Natural killer cell treated with Interleukin-12 subunit alpha and Interleukin-12 subunit beta and Interleukin-15 and Interleukin-18, amount 100 ng/mL, for 72 hours (primary cell): ENCODE measurements at regions not wholly inside any gene's neighbourhood (a gene's known extent, or its start where the extent isn't known, plus 50 kb on each side); places are given as distances from the start of the nearest gene placed in this dataset.

Experiments used
- ATAC-seq, 2 donors: fragments of 150-1000 bp; cut with Tn5 transposase in 1 of 2; sonication (Bioruptor Pico), chemical (Tn5 transposase) in 1 of 2; 2 replicates each; pipeline ENCODE4 v1.10.0; 2021
- DNase-seq: peaks from one replicate; pipeline ENCODE4 v3.0.0; 2022; ENCODE audit warnings: low spot score
- H3K27ac Mint-ChIP-seq, 2 donors: 1 replicate in 1 of 2; 2 replicates in 1 of 2; pipeline ENCODE4 v1.8.0; 2022; ENCODE audit warnings: mixed read lengths in 2 of 2, mild to moderate bottlenecking in 1 of 2, moderate library complexity in 1 of 2
- H3K27me3 Mint-ChIP-seq, 2 donors: 1 replicate in 1 of 2; 2 replicates in 1 of 2; pipeline ENCODE4 v1.8.0; 2022; ENCODE audit warnings: mixed read lengths in 2 of 2
- H3K36me3 Mint-ChIP-seq: one replicate; pipeline ENCODE4 v1.8.0; 2022; ENCODE audit warnings: mixed read lengths
- H3K4me1 Mint-ChIP-seq, 2 donors: 1 replicate in 1 of 2; 2 replicates in 1 of 2; pipeline ENCODE4 v1.8.0; 2022; ENCODE audit warnings: low read depth in 2 of 2, mixed read lengths in 2 of 2, mild to moderate bottlenecking in 1 of 2
- H3K4me3 Mint-ChIP-seq: one replicate; pipeline ENCODE4 v1.8.0; 2022; ENCODE audit warnings: mixed read lengths
- H3K9me3 Mint-ChIP-seq: 2 replicates; pipeline ENCODE4 v1.8.0; 2022; ENCODE audit warnings: mixed read lengths

- no peak for ATAC-seq
- H3K27ac Mint-ChIP-seq = no peak overlapping the region
- H3K4me1 Mint-ChIP-seq = no peaks in the 10 kb centered on the region
- peaks cover 14% of the 10 kb centered on the region for H3K9me3 Mint-ChIP-seq
- H3K36me3 Mint-ChIP-seq = no peaks in the 10 kb centered on the region
- peaks cover 5 to 27% of the 10 kb centered on the region in 2 donors for H3K27me3 Mint-ChIP-seq
- DNase-seq = no peak
- no peak overlapping the region for H3K4me3 Mint-ChIP-seq
These were observed 92.9 kb upstream of the IGF1 start for GRCh38 chr12:102573237-102573636.

DNA sequence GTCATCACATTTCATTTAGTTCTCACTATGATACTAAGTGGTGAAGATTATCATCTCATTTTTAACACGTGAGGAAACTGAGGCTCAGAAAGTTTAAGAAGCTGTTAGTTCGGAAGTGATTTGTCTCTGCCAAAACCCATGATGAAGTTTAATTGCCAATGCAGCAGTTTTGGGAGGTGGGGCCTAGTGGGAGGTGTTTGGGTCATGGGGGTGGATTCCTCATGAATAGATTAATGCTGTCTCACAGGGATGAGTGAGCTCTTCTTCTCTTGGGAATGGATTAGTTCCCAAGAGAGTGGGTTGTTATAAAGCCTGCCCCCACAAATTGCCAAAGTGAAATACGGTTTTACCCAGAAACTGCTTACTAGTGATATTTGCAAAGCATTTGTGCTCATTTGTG, 91.5 kb upstream of the IGF1 start:
- H3K4me3 Mint-ChIP-seq = no peak overlapping the region
- peaks cover 10% of the 10 kb centered on the region for H3K9me3 Mint-ChIP-seq
- H3K27me3 Mint-ChIP-seq = peaks cover 5 to 27% of the 10 kb centered on the region in 2 donors
- ATAC-seq (no peak), DNase-seq (no peak)
- no peaks in the 10 kb centered on the region for H3K4me1 Mint-ChIP-seq
- H3K27ac Mint-ChIP-seq = no peak overlapping the region
- no peaks in the 10 kb centered on the region for H3K36me3 Mint-ChIP-seq

DNA sequence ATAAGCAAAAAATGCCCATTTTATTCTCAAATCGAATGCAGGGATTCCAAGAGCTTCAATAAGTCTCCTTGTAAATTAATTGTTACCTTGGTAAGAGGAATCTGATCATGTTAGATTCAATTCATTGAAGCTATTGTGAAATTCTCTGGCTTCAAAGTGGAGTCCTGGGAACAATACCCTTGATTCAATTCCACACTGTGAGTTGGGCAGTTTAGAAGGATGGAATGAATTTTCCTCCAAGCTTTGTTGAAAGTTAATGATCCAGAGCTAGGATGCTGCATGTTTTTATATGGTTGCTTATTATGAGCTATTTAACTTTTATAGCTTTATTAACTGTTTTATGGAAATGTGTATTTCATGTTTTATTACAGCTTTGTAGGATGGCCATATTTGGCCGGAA, 89.9 kb upstream of the IGF1 start:
- H3K4me1 Mint-ChIP-seq = no peaks in the 10 kb centered on the region
- no peak overlapping the region for H3K27ac Mint-ChIP-seq
- peaks cover 9% of the 10 kb centered on the region for H3K9me3 Mint-ChIP-seq
- peaks cover 3 to 21% of the 10 kb centered on the region in 2 donors for H3K27me3 Mint-ChIP-seq
- no peaks in the 10 kb centered on the region for H3K36me3 Mint-ChIP-seq
- H3K4me3 Mint-ChIP-seq = no peak overlapping the region
- no peak for ATAC-seq
- DNase-seq = no peak

- no peaks in the 10 kb centered on the region for H3K36me3 Mint-ChIP-seq
- DNase-seq (no peak), ATAC-seq (no peak)
- H3K27ac Mint-ChIP-seq = no peak overlapping the region
- H3K9me3 Mint-ChIP-seq = peaks cover 9% of the 10 kb centered on the region
- no peaks in the 10 kb centered on the region for H3K4me1 Mint-ChIP-seq
- H3K4me3 Mint-ChIP-seq = no peak overlapping the region
- peaks cover 3 to 21% of the 10 kb centered on the region in 2 donors for H3K27me3 Mint-ChIP-seq
These were observed 89.4 kb upstream of the IGF1 start for GRCh38 chr12:102569803-102570202.

DNA sequence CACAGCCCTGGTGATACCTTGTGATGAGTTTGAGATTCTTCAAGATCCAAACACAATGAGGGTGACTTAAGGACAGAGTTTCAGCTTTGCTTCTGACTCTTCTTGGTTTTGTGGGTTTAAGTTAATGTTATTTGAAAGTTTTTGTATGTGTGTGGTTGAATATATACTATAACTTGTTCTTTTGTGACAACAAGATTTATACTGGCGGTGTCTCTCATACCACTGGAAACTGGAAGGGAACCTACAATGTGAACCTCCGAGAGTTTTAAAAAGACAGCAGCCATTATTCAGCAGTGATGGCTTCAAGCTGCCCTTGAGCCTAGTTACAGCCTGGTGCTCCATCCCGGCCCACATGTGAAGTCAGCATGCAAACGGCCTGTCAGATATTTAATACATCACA, 87.9 kb upstream of the IGF1 start:
- no peaks in the 10 kb centered on the region for H3K4me1 Mint-ChIP-seq
- H3K27me3 Mint-ChIP-seq = peaks cover 3 to 10% of the 10 kb centered on the region in 2 donors

GRCh38 chr12:102567031-102567985, 86.9 kb upstream of the IGF1 start:
- DNase-seq = no peak
- Mint-ChIP-seq H3K4me1 (no peaks in the 10 kb centered on the region), H3K36me3 (no peaks in the 10 kb centered on the region), H3K27me3 (peaks cover 0 to under 1% of the 10 kb centered on the region in 2 donors), H3K9me3 (peaks cover 6% of the 10 kb centered on the region), H3K4me3 (no peak overlapping the region), H3K27ac (no peak overlapping the region)
- ATAC-seq = no peak

More for the DNA sequence above, 87.9 kb upstream of the IGF1 start:
- H3K27ac Mint-ChIP-seq = no peak overlapping the region
- peaks cover 6% of the 10 kb centered on the region for H3K9me3 Mint-ChIP-seq
- DNase-seq (no peak), ATAC-seq (no peak)
- no peak overlapping the region for H3K4me3 Mint-ChIP-seq
- no peaks in the 10 kb centered on the region for H3K36me3 Mint-ChIP-seq

- Mint-ChIP-seq H3K27me3 (no peaks in the 10 kb centered on the region), H3K9me3 (peaks cover 6% of the 10 kb centered on the region), H3K36me3 (no peaks in the 10 kb centered on the region), H3K4me3 (no peak overlapping the region), H3K27ac (no peak overlapping the region), H3K4me1 (no peaks in the 10 kb centered on the region)
- no peak for ATAC-seq
- no peak for DNase-seq
These were observed 85.2 kb upstream of the IGF1 start for GRCh38 chr12:102565555-102565954.

GRCh38 chr12:102564026-102564425, 83.7 kb upstream of the IGF1 start:
- DNase-seq = no peak
- ATAC-seq = no peak
- Mint-ChIP-seq H3K4me3 (no peak overlapping the region), H3K27me3 (peaks cover 0 to 8% of the 10 kb centered on the region in 2 donors), H3K36me3 (no peaks in the 10 kb centered on the region), H3K4me1 (no peaks in the 10 kb centered on the region), H3K9me3 (peaks cover 10% of the 10 kb centered on the region), H3K27ac (no peak overlapping the region)

DNA sequence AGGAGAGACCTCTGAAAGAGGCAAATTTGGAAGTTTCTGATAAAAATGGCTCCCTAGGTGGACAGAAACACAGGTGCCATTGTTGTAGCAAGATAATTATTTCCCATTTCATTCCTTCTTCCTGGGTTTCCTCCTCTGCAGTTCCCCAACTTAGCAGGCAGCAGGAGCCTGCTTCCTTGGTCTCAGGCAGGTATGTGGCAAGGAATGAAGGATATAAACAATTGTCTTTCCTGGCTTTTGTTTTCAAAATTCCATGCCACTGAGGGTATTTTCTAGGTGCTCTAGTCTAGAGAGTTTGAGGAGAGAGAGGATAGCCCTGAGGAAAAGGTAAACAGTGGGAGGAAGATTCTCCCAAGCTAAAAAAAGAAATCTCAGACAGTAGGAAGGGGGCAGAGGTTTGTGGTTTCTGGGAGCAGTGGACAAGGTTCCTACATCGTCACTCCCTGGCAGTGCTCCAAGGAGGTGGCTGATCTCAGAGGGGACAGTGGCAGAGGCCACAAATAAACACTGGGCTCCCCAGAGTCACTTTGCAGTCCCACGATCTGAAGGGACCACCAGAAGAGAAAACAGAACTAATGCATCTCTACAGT, 82.6 kb upstream of the IGF1 start:
- Mint-ChIP-seq H3K27me3 (peaks cover 0 to 16% of the 10 kb centered on the region in 2 donors), H3K4me1 (no peaks in the 10 kb centered on the region), H3K27ac (no peak overlapping the region), H3K4me3 (no peak overlapping the region), H3K36me3 (no peaks in the 10 kb centered on the region), H3K9me3 (peaks cover 10% of the 10 kb centered on the region)
- ATAC-seq = no peak
- no peak for DNase-seq

DNA sequence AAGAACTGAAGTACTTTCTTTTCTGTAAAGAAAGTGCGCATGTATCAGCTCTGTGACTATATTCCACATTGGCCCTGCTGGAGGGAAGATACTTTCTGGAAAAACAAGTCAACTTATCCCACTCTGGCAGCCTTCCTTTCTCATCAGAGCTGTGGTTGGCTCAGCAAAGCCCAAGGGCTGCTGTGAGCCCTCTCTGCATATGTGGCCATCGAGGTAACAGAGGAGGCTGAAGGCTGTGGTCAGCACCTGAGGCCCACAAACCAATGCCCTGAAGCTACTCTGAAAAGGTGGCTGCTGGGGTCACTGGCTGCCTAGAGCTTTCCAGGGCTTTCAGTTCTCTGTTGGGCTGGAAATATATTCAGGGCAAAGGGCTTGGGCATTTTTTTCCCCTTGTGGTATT, 70.8 kb upstream of the IGF1 start:
- no peaks in the 10 kb centered on the region for H3K4me1 Mint-ChIP-seq
- H3K4me3 Mint-ChIP-seq = no peak overlapping the region
- no peaks in the 10 kb centered on the region for H3K36me3 Mint-ChIP-seq
- no peak overlapping the region for H3K27ac Mint-ChIP-seq
- DNase-seq (no peak), ATAC-seq (no peak)
- H3K27me3 Mint-ChIP-seq = peaks cover 5 to 20% of the 10 kb centered on the region in 2 donors
- H3K9me3 Mint-ChIP-seq = no peaks in the 10 kb centered on the region

DNA sequence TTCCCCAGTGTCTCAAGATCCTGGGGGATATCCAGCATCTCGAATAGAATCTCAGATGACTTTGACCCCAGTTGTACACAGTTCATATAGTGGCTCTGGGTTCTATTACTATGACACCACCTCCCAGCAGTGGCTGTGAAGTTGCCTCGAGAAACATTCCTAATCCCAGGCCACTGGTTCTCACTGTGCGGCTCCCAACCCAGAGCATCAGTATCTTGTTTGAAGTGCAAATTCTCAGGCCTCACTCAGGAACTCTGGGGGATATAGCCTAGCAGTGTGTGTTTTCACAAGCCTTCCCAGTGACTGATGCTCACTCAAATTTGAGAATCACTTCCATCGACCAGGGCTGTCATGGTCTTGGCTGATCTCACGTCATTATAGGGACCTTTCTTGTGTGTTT, 69.3 kb upstream of the IGF1 start:
- Mint-ChIP-seq H3K4me3 (no peak overlapping the region), H3K27me3 (peaks cover 7 to 29% of the 10 kb centered on the region in 2 donors), H3K27ac (no peak overlapping the region), H3K9me3 (no peaks in the 10 kb centered on the region), H3K36me3 (no peaks in the 10 kb centered on the region), H3K4me1 (no peaks in the 10 kb centered on the region)
- no peak for DNase-seq
- ATAC-seq = peak in 1 of 2 donors; percentile 40

DNA sequence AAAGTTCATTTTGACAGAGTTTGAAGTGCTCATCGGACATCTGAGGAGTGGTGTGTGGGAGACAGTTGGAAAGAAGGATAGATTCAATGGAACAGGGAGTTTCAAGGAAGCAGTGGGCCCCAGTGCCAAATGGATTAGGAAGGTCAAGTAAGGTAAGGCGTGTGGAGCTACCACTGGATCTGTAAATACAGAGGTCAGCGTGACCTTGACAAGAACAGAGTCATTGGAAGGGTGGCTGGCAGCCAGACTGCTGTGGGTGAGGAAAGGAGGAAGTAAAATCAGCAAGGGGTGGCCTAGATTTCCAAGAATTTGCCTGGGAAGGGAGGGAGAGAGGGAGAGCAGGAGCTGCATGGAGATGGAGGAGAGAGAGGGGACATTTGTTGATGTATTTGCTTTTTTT, 68.2 kb upstream of the IGF1 start:
- Mint-ChIP-seq H3K36me3 (no peaks in the 10 kb centered on the region), H3K4me1 (no peaks in the 10 kb centered on the region), H3K4me3 (no peak overlapping the region), H3K27me3 (peaks cover 9 to 33% of the 10 kb centered on the region in 2 donors), H3K9me3 (no peaks in the 10 kb centered on the region), H3K27ac (no peak overlapping the region)
- DNase-seq (no peak), ATAC-seq (no peak)

GRCh38 chr12:102543494-102544485, 63.4 kb upstream of the IGF1 start:
- Mint-ChIP-seq H3K9me3 (peaks cover 2% of the 10 kb centered on the region), H3K36me3 (no peaks in the 10 kb centered on the region), H3K27me3 (peaks cover 16 to 53% of the 10 kb centered on the region in 2 donors), H3K4me3 (no peak overlapping the region), H3K4me1 (no peaks in the 10 kb centered on the region), H3K27ac (no peak overlapping the region)
- DNase-seq (no peak), ATAC-seq (no peak)
